GM21390 (cell line): ENCODE measurements at regions not wholly inside any gene's neighbourhood (a gene's known extent, or its start where the extent isn't known, plus 50 kb on each side); places are given as distances from the start of the nearest gene placed in this dataset.
"Not testable (repeated sequence)": the region's sequence is repeated elsewhere in the genome, so short reads cannot be mapped to it uniquely, and the experiment has no call there.

ENCODE experiments used
- ATAC-seq: cut with Tn5 transposase; IDR thresholded peaks from one replicate; pipeline ENCODE4 v1.9.1; 2021; ENCODE audit not compliant: unreplicated experiment

- no peak for ATAC-seq
Measured at GRCh38 chr20:40848526-40848925, 159.5 kb upstream of the MAFB start.

- no peak for ATAC-seq
Measured at GRCh38 chr20:40849456-40849855, 160.4 kb upstream of the MAFB start.

- ATAC-seq, result no peak
Measured at GRCh38 chr20:40851051-40851450, 162.0 kb upstream of the MAFB start.

- ATAC-seq, result no peak
Measured at GRCh38 chr20:40855269-40855668, 166.2 kb upstream of the MAFB start.

- no peak for ATAC-seq
Measured at GRCh38 chr20:40856653-40857052, 167.6 kb upstream of the MAFB start.

- ATAC-seq, result no peak
Measured at GRCh38 chr20:40860487-40860902, 168.1 kb upstream of the TOP1 start.

- ATAC-seq, result no peak
Measured at GRCh38 chr20:40861427-40862008, 167.1 kb upstream of the TOP1 start.

GRCh38 chr20:40863355-40863919 lies 165.2 kb upstream of the TOP1 start:
- no peak for ATAC-seq

- ATAC-seq, result no peak
Measured at GRCh38 chr20:40864470-40864869, 164.2 kb upstream of the TOP1 start.

- no peak for ATAC-seq
Measured at GRCh38 chr20:40865095-40865494, 163.5 kb upstream of the TOP1 start.

- no peak for ATAC-seq
Measured at GRCh38 chr20:40866056-40866455, 162.6 kb upstream of the TOP1 start.

- no peak for ATAC-seq
Measured at GRCh38 chr20:40868551-40869217, 159.9 kb upstream of the TOP1 start.

- no peak for ATAC-seq
Measured at GRCh38 chr20:40869218-40870147, 159.1 kb upstream of the TOP1 start.

GRCh38 chr20:40875116-40876085 lies 153.2 kb upstream of the TOP1 start:
- no peak for ATAC-seq

- not testable (repeated sequence) for ATAC-seq
Measured at GRCh38 chr20:40878099-40878498, 150.5 kb upstream of the TOP1 start.

GRCh38 chr20:40880063-40880728 lies 148.4 kb upstream of the TOP1 start:
- peak; percentile 64 for ATAC-seq

- ATAC-seq, result no peak
Measured at GRCh38 chr20:40880729-40881109, 147.9 kb upstream of the TOP1 start.

GRCh38 chr20:40882152-40882551 lies 146.5 kb upstream of the TOP1 start:
- ATAC-seq, result no peak

GRCh38 chr20:40883097-40883496 lies 145.5 kb upstream of the TOP1 start:
- ATAC-seq, result no peak

- no peak for ATAC-seq
Measured at GRCh38 chr20:40887105-40887504, 141.5 kb upstream of the TOP1 start.
